Stimulated activated CD8-positive, alpha-beta memory T cell treated with anti-CD3 and anti-CD28 coated beads, Interleukin-12 subunit alpha, Interleukin-12 subunit beta, amount 100 ng/mL, for 1 hour (primary cell): ENCODE measurements at regions not wholly inside any gene's neighbourhood (a gene's known extent, or its start where the extent isn't known, plus 50 kb on each side); places are given as distances from the start of the nearest gene placed in this dataset.

Source experiments
- DNase-seq: peaks from one replicate; pipeline ENCODE4 v3.0.0-alpha.2; 2020; ENCODE audit warnings: low read depth

GRCh38 chr3:22996920-22997571 is 206.1 kb upstream of the UBE2E2 start:
- DNase-seq, result no peak

GRCh38 chr3:23000371-23000770 is 202.8 kb upstream of the UBE2E2 start:
- no peak for DNase-seq

- DNase-seq, result no peak
Measured at GRCh38 chr3:23002151-23002550, 201.0 kb upstream of the UBE2E2 start.

- DNase-seq, result no peak
Measured at GRCh38 chr3:23002836-23003732, 200.0 kb upstream of the UBE2E2 start.

GRCh38 chr3:23003733-23004046 is 199.4 kb upstream of the UBE2E2 start:
- no peak for DNase-seq

GRCh38 chr3:23004971-23005370 is 198.2 kb upstream of the UBE2E2 start:
- DNase-seq, result no peak

GRCh38 chr3:23017801-23018200 is 185.3 kb upstream of the UBE2E2 start:
- no peak for DNase-seq

GRCh38 chr3:23019596-23020300 is 183.4 kb upstream of the UBE2E2 start:
- no peak for DNase-seq

GRCh38 chr3:23028294-23028693 is 174.8 kb upstream of the UBE2E2 start:
- DNase-seq, result no peak

GRCh38 chr3:23029001-23029400 is 174.1 kb upstream of the UBE2E2 start:
- DNase-seq, result no peak

GRCh38 chr3:23035927-23036640 is 167.0 kb upstream of the UBE2E2 start:
- no peak for DNase-seq

- DNase-seq, result no peak
Measured at GRCh38 chr3:23036728-23037127, 166.4 kb upstream of the UBE2E2 start.

GRCh38 chr3:23038471-23038870 is 164.7 kb upstream of the UBE2E2 start:
- DNase-seq, result no peak

GRCh38 chr3:23041918-23042696 is 161.0 kb upstream of the UBE2E2 start:
- DNase-seq, result no peak

GRCh38 chr3:23044463-23044862 is 158.7 kb upstream of the UBE2E2 start:
- no peak for DNase-seq

GRCh38 chr3:23046536-23046935 is 156.6 kb upstream of the UBE2E2 start:
- no peak for DNase-seq

GRCh38 chr3:23051240-23052140 is 151.6 kb upstream of the UBE2E2 start:
- DNase-seq, result no peak

GRCh38 chr3:23052208-23052607 is 150.9 kb upstream of the UBE2E2 start:
- DNase-seq, result no peak

- no peak for DNase-seq
Measured at GRCh38 chr3:23052620-23053019, 150.5 kb upstream of the UBE2E2 start.

GRCh38 chr3:23055733-23056376 is 147.3 kb upstream of the UBE2E2 start:
- no peak for DNase-seq
